ENCODE measurements at regions not wholly inside any gene's neighbourhood (a gene's known extent, or its start where the extent isn't known, plus 50 kb on each side); places are given as distances from the start of the nearest gene placed in this dataset.

- no peak for TF ChIP-seq POLR2A (IDR thresholded peaks at IDR 0.05; ENCODE audit: low read depth, low read length)
- TF ChIP-seq POLR2AphosphoS5 (IDR thresholded peaks at IDR 0.05; ENCODE audit: low read depth, low read length): no peak
Observed at GRCh38 chr4:144591401-144591800, 54.6 kb upstream of the HHIP start.

Data from GM12892 (cell line).